ENCODE measurements at regions not wholly inside any gene's neighbourhood (a gene's known extent, or its start where the extent isn't known, plus 50 kb on each side); places are given as distances from the start of the nearest gene placed in this dataset.

DNA sequence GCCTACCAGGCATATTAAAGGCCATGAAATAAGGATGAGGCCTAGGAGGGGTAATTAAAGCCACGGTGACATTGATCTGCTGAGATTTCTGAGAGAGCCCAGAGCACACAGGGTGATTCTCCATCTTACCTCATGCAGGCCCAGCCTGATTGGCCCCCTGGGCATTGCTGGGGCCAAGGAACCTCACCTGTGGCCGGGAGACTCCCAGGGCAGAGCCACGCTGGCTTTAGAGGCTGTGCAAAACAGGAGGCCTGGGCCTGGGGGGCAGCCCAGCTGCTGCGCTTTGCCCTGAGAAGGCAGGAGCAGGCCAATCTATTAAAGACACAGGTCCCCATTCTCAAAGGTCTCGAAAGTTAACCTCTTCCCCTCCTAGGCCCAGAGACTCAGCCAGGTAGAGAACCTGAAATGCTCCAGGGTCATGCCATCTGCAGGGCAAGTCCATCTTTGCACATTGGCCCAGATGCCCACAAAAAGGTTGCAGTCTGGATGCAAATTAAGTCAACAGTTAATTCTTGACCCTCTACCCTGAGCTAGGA, 1099.7 kb downstream of the BCL11B start:
- DNase-seq (ENCODE audit: low spot score), result no peak
- ATAC-seq, result no peak
- intact Hi-C loops (cut with DNase I), result no loop called here

DNA sequence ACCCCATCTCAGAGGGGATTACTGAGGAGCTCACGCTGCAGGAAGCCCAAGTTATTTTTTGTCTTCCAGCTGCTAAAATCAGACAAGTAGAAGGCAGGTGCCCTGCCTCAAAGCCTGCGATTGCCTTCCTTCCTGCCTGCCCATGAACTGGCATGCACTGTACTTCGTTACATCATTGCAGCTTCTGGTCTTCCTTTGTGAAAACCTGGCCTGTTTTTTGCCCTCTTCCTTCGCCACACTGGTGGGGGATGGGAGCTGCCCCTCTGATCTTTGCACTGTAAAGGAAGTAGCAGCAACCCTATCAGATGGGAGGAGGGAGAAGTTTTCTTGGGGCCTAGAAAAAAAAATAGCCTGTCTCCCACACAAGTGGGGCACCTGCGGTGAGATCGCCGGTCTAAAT, 1098.7 kb downstream of the BCL11B start:
- intact Hi-C loops (cut with DNase I), result no loop called here
- DNase-seq (ENCODE audit: low spot score) (no peak), ATAC-seq (no peak)

- intact Hi-C loops (cut with DNase I), result no loop called here
- no peak for DNase-seq (ENCODE audit: low spot score)
Observed at GRCh38 chr14:98174041-98174440, 1098.0 kb downstream of the BCL11B start.

DNA sequence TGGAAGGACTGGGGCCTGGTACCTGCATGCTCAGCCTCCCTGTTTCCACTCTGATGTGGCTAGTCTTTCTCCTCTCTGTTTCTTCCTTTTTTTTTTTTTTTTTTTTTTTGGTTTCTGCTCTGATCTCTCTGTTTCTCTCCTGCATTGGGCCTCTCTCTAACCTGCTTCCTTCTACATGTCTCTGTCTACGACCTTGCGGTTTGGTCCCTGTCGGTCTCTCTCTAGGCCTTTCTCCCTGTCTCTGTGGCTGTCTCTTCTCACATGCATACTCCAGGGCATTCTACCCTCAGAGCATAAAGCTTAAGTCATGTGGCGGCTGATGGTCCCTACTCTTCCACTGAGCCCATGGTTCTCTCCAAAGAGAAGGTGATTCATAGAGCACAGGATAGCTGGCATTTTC, 1096.6 kb downstream of the BCL11B start:
- ATAC-seq (no peak), DNase-seq (ENCODE audit: low spot score) (no peak)
- intact Hi-C loops (cut with DNase I), result no loop called here

More at GRCh38 chr14:98174041-98174440, 1098.0 kb downstream of the BCL11B start:
- ATAC-seq, result no peak

DNA sequence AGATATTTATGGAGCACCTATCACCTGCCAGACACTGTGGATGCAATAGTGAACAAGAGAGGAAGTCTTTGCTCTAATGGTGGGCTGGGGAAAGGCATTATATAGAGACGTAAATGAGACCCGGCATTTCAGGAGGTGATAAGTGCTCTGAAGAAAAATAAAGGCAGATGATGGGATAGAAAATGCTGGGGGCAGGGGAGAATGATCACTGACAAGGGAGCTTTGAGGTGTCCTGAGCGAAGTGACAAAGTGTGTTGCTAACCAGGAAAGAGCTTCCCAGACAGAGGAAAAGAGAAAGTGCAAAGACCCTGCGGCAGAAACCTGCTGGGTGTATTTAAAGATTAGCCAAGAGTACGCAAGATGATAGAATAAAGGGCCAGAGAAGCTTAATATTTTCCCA, 1096.1 kb downstream of the BCL11B start:
- no peak for ATAC-seq
- no peak for DNase-seq (ENCODE audit: low spot score)
- intact Hi-C loops (cut with DNase I), result no loop called here

- ATAC-seq, result no peak
- intact Hi-C loops (cut with DNase I), result no loop called here
- no peak for DNase-seq (ENCODE audit: low spot score)
Observed at GRCh38 chr14:98176892-98177291, 1095.1 kb downstream of the BCL11B start.

- DNase-seq (ENCODE audit: low spot score) (no peak), ATAC-seq (no peak)
- intact Hi-C loops (cut with DNase I), result no loop called here
Observed at GRCh38 chr14:98177551-98177950, 1094.4 kb downstream of the BCL11B start.

DNA sequence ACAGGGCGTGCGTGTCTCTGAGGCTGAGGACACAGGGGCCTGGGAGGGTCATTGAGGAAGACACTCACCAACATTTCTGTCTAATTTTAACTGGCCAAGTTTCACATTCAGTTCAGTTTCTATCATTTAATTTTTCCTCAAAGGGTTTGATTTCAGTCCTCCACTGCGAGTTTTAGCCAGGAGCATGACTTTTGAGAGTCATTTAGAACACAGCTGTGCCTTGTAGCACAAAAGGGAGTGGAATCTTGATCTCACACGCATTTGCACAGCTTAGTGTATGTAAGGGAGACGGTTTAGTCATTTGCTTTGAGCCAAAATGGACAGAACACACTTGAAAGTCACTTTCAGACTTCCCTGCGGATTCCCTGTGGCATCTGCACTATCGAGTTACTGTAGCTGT, 1090.8 kb downstream of the BCL11B start:
- intact Hi-C loops (cut with DNase I), result no loop called here
- ATAC-seq (no peak), DNase-seq (ENCODE audit: low spot score) (no peak)

GRCh38 chr14:98181768-98182167, 1090.2 kb downstream of the BCL11B start:
- no peak for ATAC-seq
- intact Hi-C loops (cut with DNase I), result no loop called here

GRCh38 chr14:98182393-98183055, 1089.5 kb downstream of the BCL11B start:
- DNase-seq (ENCODE audit: low spot score), result no peak
- intact Hi-C loops (cut with DNase I), result no loop called here
- no peak for ATAC-seq

More at GRCh38 chr14:98181768-98182167, 1090.2 kb downstream of the BCL11B start:
- DNase-seq (ENCODE audit: low spot score), result no peak

DNA sequence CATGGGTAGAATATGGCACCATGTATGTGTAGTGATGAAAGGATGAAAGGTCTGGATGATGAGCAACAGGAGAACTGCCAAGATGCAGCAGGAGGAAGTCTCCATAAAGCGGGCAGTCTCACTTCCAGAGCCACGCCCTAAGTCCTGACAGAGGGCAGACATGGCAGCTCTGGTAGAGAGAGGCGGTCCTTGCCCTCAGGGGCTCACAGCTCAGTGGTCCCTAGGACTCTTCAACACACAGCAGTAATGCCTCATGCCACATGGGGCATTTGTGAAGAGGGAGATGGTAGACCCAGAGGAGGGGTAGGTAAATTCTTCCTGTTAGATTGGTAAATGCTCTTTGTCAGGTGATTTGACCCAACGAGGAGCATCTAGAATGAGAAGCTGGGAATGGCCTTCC, 1088.4 kb downstream of the BCL11B start:
- intact Hi-C loops (cut with DNase I), result no loop called here
- no peak for ATAC-seq
- DNase-seq (ENCODE audit: low spot score), result no peak

GRCh38 chr14:98184457-98184856, 1087.5 kb downstream of the BCL11B start:
- ATAC-seq, result no peak
- intact Hi-C loops (cut with DNase I), result no loop called here
- DNase-seq (ENCODE audit: low spot score), result no peak

GRCh38 chr14:98185036-98185435, 1087.0 kb downstream of the BCL11B start:
- intact Hi-C loops (cut with DNase I), result no loop called here
- DNase-seq (ENCODE audit: low spot score) (no peak), ATAC-seq (no peak)

DNA sequence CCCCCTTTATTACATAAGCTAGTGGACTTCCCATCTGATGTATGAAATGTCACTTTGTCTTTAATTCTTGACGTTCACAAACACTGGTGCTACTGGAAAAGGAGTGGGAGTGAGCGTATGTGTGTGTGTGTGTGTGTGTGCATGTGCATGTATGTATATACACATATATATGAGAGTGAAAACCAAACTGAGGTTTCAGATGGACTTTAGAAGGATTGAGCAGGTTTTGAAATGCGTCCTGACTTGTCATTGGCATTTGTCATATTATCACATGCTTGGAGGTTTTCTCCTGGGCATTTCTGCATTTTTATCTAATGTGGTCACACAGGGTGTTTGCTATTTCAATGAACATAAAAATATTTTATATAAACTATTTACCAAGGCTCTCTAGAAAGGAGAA, 1085.9 kb downstream of the BCL11B start:
- ATAC-seq, result no peak
- DNase-seq (ENCODE audit: low spot score), result no peak
- intact Hi-C loops (cut with DNase I), result no loop called here

GRCh38 chr14:98187281-98187680, 1084.7 kb downstream of the BCL11B start:
- intact Hi-C loops (cut with DNase I), result no loop called here
- DNase-seq (ENCODE audit: low spot score) (no peak), ATAC-seq (no peak)

- DNase-seq (ENCODE audit: low spot score), result no peak
- intact Hi-C loops (cut with DNase I), result no loop called here
- no peak for ATAC-seq
Observed at GRCh38 chr14:98189062-98189461, 1082.9 kb downstream of the BCL11B start.

DNA sequence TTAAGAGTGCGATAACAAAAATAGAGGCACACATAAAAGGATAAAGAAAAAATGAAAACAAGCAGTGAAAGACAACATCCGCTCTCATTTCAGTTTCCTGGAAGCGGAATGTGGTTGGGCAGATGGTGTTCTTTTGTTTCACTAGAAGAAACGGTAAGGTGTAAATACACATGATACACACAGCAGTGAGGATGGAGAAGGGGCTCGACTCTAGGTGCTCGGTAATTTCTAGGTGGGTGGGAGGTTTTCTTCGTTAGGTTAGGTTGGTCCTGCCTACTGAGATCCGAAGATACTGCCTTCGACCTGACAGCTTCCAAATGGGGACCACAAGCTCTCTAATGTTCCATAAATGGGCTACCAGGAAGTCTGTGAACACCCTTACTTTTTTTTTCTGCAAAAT, 1082.5 kb downstream of the BCL11B start:
- ATAC-seq, result no peak

GRCh38 chr14:98189944-98190343, 1082.1 kb downstream of the BCL11B start:
- ATAC-seq (no peak), DNase-seq (ENCODE audit: low spot score) (no peak)
- intact Hi-C loops (cut with DNase I), result no loop called here

More for the DNA sequence above, 1082.5 kb downstream of the BCL11B start:
- no peak for DNase-seq (ENCODE audit: low spot score)
- intact Hi-C loops (cut with DNase I), result no loop called here

GRCh38 chr14:98192946-98193345, 1079.1 kb downstream of the BCL11B start:
- intact Hi-C loops (cut with DNase I), result no loop called here
- ATAC-seq (no peak), DNase-seq (ENCODE audit: low spot score) (no peak)

GRCh38 chr14:98194821-98195220, 1077.2 kb downstream of the BCL11B start:
- DNase-seq (ENCODE audit: low spot score), result no peak
- intact Hi-C loops (cut with DNase I), result no loop called here
- ATAC-seq, result no peak

- intact Hi-C loops (cut with DNase I), result no loop called here
Observed at GRCh38 chr14:98195256-98195655, 1076.7 kb downstream of the BCL11B start.

More at GRCh38 chr14:98195256-98195655, 1076.7 kb downstream of the BCL11B start:
- ATAC-seq (no peak), DNase-seq (ENCODE audit: low spot score) (no peak)
